T-helper 2 cell (primary cell): ENCODE measurements at regions not wholly inside any gene's neighbourhood (a gene's known extent, or its start where the extent isn't known, plus 50 kb on each side); places are given as distances from the start of the nearest gene placed in this dataset.

ENCODE experiments used
- DNase-seq, 5 experiments: peaks; one replicate each; pipeline versions ENCODE4 v3.0.0 to v3.0.0-alpha.2; 2012 to 2022

GRCh38 chr18:68520406-68521075, 194.4 kb downstream of the TMX3 start:
- DNase-seq = no peak

GRCh38 chr18:68519336-68519735, 195.6 kb downstream of the TMX3 start:
- DNase-seq = no peak

DNA sequence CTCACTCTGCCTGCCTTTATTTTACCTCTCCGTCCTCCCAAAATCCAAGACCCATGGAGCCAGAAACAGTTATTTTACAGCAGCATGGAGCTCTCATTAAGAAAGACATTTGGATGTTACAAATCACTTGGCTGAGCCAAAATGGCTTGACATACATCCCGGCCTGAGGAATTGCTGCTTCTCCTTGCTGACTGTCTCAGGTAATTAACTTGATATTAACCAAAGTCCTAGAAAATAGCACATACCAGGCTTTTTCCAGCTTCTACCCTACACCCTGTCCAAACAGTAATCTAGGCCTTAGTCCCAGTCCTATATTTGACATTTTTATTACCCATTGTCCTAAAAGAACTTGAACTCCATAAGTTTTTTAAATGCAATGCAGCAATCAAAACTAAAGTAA, 205.0 kb downstream of the TMX3 start:
- no peak for DNase-seq

DNA sequence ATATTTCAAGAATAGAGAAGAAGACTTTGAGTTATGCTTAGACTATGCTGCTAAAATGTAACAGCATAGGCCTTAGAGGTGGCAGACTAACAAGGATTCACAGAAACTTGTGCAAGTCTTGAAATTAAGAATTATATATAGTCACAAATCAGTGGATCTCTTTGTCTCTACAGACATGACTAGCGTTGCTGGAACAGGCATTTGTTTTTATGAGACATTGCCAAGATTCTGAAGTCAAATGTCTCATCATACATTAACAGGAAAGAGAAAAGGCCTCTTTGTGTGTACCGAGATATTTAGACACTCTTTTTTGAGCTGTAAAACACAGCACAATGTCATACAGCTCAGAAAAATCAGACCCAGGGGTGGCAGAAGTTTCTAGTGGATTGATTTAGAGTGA, 207.1 kb downstream of the TMX3 start:
- DNase-seq = no peak

DNA sequence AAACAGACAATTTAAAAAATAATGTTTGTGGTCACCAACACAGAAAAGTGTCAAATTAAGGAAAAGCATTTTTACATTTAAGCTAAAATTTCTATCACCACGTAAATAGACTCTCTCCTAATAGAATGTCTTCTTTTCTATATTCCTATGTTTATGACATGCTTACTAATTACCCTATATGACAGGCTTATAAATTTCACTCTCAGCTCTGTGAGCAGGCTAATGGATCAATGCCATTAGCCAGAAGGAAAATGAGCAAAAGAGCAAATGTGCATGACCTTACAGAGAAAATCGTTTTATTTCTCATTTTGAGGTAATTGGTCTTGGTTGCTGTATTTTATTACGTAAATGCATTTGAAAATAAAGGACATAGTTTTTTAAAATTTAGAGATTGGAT, 209.7 kb downstream of the TMX3 start:
- DNase-seq = no peak

GRCh38 chr18:68504441-68505177, 210.3 kb downstream of the TMX3 start:
- DNase-seq = no peak

- no peak for DNase-seq
Observed at GRCh38 chr18:68500556-68500955, 214.4 kb downstream of the TMX3 start.

- no peak for DNase-seq
Observed at GRCh38 chr18:68499141-68499540, 215.8 kb downstream of the TMX3 start.

- no peak for DNase-seq
Observed at GRCh38 chr18:68498636-68499035, 216.3 kb downstream of the TMX3 start.

- DNase-seq = no peak
Observed at GRCh38 chr18:68498185-68498584, 216.7 kb downstream of the TMX3 start.

DNA sequence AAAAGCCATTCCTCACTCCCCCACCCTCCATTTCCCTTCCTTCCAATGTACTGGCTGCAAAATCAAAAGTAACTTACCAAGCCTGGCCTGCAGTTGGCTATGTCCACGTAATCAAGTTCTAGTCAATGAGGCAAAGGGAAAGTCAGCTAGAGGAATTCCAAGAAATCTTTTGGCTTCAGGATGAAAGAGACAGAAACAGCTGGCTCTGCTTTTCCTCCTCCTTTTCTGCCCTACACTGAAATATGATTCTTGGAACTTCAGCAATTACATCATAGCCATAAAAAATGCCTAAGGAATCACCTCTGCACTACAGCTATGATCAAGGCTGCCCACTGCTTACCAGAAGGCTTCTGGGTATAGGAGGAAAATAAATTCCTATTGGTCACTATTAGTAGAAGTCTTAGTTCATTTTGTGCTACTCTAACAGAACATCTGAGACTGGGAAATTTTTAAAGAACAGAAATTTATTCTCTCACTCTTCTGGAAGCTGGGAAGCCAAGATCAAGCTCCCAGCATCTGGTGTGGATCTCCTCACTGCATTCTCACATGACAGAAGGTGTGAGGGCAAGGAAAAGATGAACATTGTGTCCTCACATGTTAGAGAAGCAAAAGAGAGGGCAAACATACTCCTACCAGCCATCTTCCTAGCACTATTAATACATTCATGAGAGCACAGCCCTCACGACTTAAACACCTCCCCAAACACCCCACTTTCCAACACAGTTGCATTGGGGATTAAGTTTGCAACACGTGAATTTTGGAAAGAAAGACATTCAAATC, 219.9 kb downstream of the TMX3 start:
- no peak for DNase-seq

DNA sequence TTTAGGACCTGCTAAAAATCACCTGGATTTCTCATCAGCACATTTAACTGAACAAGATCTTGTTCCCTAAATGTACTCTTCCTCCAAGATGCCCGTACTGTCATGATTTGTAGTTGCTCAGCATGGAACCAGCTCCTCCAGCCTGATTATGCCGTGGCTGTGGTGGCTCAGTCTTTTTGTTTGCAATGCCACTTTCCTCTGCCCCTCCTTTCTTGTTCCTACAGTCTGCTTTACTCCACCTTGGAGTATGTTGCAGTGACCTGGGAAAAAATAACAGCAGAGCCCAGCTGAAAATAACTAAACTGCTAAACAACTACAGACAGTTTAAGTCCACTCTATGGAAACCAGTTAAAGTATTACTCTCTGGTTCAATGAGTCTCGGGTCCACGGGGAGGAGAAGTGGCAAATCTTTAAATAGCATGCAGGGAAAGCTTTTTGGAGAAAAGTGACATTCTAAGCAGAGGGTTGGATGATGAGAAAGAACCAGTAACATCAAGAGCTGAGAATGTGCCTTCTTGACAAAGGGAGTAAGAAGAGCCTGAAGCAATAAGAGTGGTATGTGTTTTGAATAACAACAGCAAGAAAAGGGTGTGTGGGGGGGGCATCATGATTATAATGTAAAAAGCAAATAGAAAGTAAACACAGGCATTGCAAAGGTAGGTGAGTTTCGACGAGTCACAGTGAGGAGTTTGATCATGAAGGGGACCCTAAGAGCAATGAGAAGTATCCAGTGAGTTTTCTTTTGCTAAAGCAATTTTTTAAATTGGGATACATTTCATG, 225.7 kb downstream of the TMX3 start:
- DNase-seq = no peak

- no peak for DNase-seq
Observed at GRCh38 chr18:68484241-68484640, 230.7 kb downstream of the TMX3 start.

DNA sequence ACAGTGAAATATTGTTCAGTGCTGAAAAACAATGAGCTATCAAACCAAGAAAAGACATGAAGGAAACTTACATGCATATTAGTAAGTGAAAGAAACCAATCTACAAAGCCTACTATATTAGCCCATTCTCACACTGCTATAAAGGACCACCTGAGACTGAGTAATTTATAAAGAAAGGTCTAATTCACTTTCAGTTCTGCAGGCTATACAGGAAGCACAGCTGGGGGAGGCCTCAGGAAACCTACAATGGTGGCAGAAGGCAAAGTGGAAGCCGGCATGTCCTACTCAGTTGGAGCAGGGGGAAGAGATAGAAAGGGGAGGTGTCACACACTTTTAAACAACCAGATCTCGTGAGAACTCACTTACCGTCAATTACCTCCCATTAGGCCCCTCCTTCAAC, 232.1 kb downstream of the TMX3 start:
- DNase-seq = no peak

GRCh38 chr18:68480196-68480595, 234.7 kb downstream of the TMX3 start:
- DNase-seq = no peak

DNA sequence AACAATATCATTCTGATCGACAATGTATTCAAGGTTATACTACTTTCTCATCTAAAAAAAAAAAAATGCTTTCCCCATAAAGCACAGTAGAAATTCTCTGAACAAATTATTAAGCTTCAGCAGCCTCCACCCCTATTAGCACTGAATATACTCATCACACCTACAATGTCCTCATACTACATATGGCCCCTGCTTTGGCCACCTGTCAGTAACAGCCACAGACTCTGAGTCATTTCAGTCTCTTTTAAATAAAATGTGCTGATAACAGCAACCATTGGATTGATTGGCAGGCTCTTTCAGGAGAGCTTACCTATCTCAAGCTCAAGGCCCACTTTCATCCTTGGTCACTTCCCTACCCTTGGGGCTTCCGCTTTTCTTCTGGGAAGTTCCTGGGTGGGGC, 236.7 kb downstream of the TMX3 start:
- no peak for DNase-seq

- no peak for DNase-seq
Observed at GRCh38 chr18:68475883-68476282, 239.0 kb downstream of the TMX3 start.

DNA sequence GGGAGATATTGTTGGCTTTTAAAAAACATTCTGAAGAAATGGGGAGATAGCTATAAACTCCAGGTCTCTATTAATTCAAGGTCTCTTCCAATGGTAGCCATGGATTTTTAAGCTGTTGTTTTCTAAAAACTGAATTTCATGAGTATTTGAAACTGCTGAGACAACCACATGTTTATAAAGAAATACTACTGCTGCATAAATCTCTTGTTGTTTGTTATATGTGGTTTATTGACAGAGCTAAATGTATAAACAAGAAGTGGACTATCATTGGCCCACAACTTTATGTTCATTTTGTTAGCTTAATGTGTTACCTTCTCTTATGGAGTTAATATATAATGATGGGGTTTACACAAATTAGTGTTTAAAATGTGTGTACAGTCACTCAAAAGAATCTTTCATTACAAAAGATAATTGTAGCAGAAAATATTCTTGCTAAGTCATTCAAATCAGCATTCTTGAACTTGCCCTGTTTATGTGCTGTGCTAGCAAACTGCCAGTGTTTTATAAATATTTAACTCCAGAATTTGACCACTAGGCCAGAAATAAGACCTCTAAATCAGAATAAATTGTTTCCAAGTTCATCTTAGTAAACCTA, 242.1 kb downstream of the TMX3 start:
- DNase-seq = no peak

GRCh38 chr18:68469049-68469625, 245.8 kb downstream of the TMX3 start:
- no peak for DNase-seq

GRCh38 chr18:68467957-68468356, 247.0 kb downstream of the TMX3 start:
- peak in 1 of 5 experiments; percentile 53 for DNase-seq

- no peak for DNase-seq
Observed at GRCh38 chr18:68467329-68467728, 247.6 kb downstream of the TMX3 start.

- DNase-seq = no peak
Observed at GRCh38 chr18:68466672-68467071, 248.2 kb downstream of the TMX3 start.
